Inflammatory macrophage treated with lipopolysaccharide for 1 hour (primary cell): ENCODE measurements at regions not wholly inside any gene's neighbourhood (a gene's known extent, or its start where the extent isn't known, plus 50 kb on each side); places are given as distances from the start of the nearest gene placed in this dataset.
"Not testable (repeated sequence)": the region's sequence is repeated elsewhere in the genome, so short reads cannot be mapped to it uniquely, and the experiment has no call there.

Experiments
- DNase-seq, 2 donors: peaks; one replicate each; pipeline ENCODE4 v3.0.0-alpha.2; 2020 to 2022

DNA sequence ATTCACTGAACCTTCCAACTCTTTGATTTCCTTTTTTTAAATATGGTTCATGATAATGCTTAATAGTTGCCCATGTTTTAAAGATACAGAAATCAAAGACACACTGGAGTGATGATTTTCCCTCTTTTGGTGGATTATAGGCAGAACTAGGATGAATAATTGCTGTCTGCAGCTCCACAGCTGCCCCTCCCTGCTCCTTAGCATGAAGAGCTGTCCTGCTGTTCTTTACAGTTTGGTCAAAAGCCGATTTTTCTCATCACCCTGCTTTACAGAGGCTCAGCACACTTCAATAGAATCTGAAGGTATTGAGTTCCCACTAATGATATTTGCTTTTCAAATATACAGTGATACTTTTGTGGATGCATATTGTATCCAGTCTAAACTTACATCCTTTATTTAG lies 202.6 kb downstream of the AASDHPPT start:
- no peak for DNase-seq

GRCh38 chr11:106281455-106282173 lies 204.2 kb downstream of the AASDHPPT start:
- no peak for DNase-seq

- DNase-seq = no peak
These were observed 209.5 kb downstream of the AASDHPPT start for GRCh38 chr11:106286881-106287504.

GRCh38 chr11:106288057-106288456 lies 210.6 kb downstream of the AASDHPPT start:
- no peak for DNase-seq

GRCh38 chr11:106288822-106289387 lies 211.4 kb downstream of the AASDHPPT start:
- no peak for DNase-seq

DNA sequence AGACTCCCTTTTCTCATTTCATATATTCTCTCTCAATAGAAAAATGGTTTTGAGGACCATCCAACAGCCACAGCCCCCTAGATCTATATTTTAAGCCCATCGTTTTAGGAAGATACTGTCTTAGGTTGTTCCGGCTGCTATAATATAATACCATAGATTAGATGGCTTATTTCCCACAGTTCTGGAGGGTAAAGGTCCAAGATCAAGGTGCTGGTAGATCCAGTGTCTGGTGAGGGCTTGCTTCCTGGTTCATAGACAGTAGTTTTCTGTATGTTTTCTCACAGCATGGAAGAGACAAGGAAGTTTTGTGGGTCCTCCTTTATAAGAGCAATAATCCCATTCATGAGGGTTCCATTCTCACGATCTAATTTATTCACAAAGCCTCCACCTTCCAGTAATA lies 215.1 kb downstream of the AASDHPPT start:
- no peak for DNase-seq

- no peak for DNase-seq
These were observed 218.5 kb downstream of the AASDHPPT start for GRCh38 chr11:106295974-106296373.

DNA sequence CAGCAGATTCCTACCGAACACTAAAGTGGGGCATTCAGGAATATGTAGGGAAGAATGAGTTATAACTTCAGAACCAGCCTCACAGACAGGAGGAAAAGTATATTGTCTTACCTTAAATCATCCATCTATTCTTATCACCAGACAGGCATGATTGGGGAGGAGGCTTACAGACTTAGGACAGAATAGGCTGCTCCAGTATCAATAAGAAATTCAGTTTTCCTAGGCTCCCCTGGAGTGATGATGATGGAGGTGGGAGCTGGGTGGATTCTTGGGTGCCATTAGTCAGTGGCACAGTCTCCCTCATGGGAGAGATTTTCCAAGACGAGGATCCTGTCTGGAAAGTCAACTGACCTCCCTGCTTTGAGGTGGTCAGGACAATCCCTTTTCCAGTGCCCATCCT lies 225.0 kb downstream of the AASDHPPT start:
- no peak for DNase-seq

- no peak for DNase-seq
These were observed 226.8 kb downstream of the AASDHPPT start for GRCh38 chr11:106304274-106304673.

GRCh38 chr11:106305458-106305857 lies 228.0 kb downstream of the AASDHPPT start:
- no peak for DNase-seq

- no peak for DNase-seq
These were observed 229.5 kb downstream of the AASDHPPT start for GRCh38 chr11:106306942-106307341.

- DNase-seq = no peak
These were observed 231.7 kb downstream of the AASDHPPT start for GRCh38 chr11:106309070-106309684.

GRCh38 chr11:106311531-106312230 lies 234.2 kb downstream of the AASDHPPT start:
- no peak for DNase-seq

DNA sequence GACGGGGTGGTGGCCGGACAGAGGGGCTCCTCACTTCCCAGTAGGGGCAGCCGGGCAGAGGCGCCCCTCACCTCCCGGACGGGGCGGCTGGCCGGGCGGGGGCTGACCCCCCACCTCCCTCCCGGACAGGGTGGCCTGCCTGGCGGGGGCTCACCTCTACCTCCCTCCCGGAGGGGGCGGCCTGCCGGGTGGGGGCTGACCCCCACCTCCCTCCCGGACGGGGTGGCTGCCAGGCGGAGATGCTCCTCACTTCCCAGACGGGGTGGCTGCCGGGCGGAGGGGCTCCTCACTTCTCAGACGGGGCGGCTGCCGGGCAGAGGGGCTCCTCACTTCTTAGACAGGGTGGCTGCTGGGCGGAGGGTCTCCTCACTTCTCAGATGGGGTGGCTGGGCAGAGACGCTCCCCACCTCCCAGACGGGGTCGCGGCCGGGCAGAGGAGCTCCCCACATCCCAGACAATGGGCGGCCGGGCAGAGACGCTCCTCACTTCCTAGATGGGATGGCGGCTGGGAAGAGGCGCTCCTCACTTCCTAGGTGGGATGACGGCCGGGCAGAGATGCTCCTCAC lies 239.8 kb downstream of the AASDHPPT start:
- DNase-seq = not testable (repeated sequence)

- no peak for DNase-seq
These were observed 244.1 kb downstream of the AASDHPPT start for GRCh38 chr11:106321601-106322000.

DNA sequence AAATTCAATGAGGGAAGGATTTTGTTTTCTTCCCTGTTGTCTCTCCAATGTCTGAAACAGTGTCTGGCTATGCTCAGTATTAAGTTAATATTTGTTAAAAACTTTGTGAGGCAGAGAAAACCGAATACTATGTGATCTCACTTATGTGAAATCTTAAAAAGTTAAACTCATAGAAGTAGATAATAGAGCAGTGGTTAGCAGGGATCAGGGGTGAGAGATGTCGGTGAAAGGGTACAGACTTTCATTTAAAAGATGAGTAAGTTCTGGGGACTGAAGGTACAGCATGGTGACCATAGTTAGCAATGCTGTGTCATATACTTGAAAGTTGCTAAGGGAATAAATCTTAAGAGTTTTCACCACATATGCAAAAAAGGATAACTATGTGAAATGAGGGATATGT lies 244.6 kb downstream of the AASDHPPT start:
- no peak for DNase-seq

GRCh38 chr11:106326087-106326486 lies 248.6 kb downstream of the AASDHPPT start:
- DNase-seq = no peak

GRCh38 chr11:106327134-106327533 lies 249.7 kb downstream of the AASDHPPT start:
- no peak for DNase-seq

DNA sequence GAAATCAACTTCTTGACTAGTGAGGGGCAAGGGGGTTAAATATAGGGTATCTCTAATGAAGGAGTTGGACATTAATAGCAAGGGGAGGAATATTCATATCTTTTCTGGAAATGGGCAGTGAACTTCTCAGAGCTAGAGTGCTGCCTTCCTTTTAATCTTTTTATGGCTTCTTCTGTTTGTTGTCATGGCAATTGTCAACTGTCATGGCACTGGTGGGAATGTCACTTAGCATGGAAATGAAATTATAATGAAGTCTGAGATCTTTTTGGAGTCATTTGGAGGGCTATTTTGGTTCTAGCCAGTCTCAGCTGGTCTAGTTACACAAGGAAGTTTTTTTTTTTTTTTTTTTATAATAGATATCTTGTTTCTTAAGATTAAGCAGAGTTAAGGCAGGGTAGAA lies 250.2 kb downstream of the AASDHPPT start:
- no peak for DNase-seq

DNA sequence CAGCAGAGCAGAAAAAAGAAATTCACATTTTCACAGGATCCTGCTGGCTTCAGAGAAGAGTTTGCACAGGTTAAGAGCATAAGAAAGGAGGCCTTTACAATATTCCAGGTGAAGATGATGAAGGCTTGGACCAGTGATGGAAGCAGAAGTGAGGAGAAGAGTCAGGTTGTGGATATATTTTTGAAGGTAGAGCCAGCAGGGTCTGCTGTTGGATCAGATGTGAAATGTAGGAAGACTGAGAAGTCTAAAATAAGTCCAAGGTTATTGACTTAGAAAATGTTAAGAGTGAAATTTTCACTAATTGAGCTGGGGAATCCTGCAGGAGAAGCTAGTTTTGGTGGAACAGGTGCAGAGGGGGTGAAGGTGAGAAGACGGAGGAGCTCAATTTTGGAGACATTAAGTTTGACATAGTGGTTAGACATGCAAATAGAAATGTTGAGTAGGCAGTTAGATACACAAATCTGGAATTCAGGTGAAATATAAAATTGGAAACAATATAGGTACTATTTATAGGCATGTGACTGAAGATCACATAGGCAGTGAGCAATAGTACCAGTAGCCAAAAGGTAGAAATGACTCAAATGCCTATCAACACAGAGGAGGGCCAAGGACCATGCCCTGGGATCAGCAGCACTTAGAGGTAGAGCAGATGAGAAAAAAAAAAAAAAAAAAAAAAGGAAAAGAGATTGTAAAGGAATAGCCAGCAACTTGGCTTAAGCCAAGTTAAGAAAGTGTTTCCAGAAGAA lies 252.0 kb downstream of the AASDHPPT start:
- no peak for DNase-seq

DNA sequence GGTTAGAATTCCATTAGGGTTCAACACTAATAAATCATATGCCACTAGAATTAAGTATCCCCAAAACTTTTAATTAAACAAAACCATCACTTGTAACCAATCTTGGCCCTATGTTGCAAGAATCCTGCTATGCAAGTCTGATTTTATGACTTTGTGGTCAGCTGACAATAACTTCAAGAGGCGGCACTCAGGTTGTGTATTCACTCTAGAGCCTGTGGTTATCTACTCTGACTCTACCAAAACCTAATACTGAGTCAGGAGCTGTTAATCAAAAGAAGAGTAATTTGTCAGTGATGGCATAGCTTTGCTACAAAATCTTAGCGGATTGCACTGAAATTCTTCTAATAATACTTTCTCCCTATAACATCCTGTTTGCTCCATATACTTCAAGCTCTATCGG lies 253.7 kb downstream of the AASDHPPT start:
- DNase-seq = no peak

DNA sequence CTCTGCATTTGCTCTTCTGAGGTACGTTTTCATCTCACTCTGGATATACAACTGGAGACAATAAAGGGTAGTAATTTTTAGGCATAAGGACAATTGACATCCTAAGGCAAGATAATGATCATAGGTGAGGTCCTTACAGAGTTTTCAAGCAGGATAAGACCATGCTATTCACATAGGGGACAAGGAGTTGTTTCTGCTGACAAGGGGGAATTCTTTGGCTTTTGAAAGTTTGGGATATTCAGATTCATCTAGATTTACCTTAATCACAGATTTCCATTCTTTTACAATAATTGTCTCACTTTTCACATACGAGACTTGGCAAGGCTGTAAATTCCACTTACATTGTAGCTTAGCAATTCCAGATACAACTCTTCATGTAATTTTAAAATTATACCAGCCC lies 256.2 kb downstream of the AASDHPPT start:
- DNase-seq = no peak
